ENCODE measurements at regions not wholly inside any gene's neighbourhood (a gene's known extent, or its start where the extent isn't known, plus 50 kb on each side); places are given as distances from the start of the nearest gene placed in this dataset.

DNA sequence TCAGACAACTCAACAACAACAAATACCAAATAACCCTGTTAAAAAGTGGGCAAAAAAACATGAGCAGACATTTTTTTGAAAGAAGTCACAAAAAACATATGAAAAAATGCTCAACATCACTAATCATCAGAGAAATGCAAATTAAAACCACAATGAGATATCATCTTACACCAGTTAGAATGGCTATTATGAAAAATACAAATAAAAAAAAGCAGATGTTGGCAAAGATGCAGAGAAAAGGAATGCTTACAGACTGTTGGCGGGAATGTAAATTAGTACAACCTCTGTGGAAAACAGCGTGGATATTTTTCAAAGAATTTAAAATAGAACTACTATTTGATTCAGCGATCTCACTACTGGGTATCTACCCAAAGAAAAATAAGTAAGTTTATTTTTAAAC lies 114.0 kb downstream of the SLC38A4 start:
- TF ChIP-seq, protein P1, sequence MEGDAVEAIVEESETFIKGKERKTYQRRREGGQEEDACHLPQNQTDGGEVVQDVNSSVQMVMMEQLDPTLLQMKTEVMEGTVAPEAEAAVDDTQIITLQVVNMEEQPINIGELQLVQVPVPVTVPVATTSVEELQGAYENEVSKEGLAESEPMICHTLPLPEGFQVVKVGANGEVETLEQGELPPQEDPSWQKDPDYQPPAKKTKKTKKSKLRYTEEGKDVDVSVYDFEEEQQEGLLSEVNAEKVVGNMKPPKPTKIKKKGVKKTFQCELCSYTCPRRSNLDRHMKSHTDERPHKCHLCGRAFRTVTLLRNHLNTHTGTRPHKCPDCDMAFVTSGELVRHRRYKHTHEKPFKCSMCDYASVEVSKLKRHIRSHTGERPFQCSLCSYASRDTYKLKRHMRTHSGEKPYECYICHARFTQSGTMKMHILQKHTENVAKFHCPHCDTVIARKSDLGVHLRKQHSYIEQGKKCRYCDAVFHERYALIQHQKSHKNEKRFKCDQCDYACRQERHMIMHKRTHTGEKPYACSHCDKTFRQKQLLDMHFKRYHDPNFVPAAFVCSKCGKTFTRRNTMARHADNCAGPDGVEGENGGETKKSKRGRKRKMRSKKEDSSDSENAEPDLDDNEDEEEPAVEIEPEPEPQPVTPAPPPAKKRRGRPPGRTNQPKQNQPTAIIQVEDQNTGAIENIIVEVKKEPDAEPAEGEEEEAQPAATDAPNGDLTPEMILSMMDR (IDR thresholded peaks at IDR 0.05) = no peak
- no peak overlapping the region for H3K4me3 Mint-ChIP-seq (ENCODE audit: unreplicated experiment)
- no peaks in the 10 kb centered on the region for H3K4me1 Mint-ChIP-seq (ENCODE audit: low read depth)
- H3K36me3 Mint-ChIP-seq (ENCODE audit: low read depth) = no peaks in the 10 kb centered on the region
- peaks cover 10% of the 10 kb centered on the region for H3K9me3 Mint-ChIP-seq (ENCODE audit: low read depth)
- no peaks in the 10 kb centered on the region for H3K27me3 Mint-ChIP-seq (ENCODE audit: low read depth)
- H3K27ac Mint-ChIP-seq (ENCODE audit: unreplicated experiment) = no peak overlapping the region
- DNase-seq (ENCODE audit: low spot score) = no peak

DNA sequence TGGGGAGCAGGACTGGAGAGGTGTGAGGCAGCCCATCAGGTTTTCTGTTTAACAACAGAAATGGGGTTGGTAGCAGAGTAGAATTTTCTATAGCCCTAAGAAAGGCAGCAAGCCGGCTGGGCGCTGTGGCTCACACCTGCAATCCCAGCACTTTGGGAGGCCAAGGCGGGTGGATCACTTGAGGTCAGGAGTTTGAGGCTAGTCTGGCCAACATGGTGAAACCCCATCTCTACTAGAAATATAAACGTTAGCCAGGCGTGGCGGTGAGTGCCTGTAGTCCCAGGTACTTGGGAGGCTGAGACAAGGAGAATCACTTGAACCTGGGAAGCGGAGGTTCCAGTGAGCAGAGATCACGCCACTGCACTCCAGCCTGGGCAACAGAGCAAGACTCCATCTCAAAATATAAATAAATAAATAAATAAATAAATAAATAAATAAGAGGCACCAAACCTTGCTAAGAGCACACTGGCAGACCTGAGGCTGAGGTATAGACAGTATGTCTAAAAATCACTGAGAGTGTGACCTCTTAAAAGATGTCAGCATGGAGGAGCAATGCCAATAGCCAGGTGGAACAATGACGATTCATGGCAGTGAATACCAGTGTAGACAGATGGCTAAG lies 115.6 kb downstream of the SLC38A4 start:
- H3K4me1 Mint-ChIP-seq (ENCODE audit: low read depth) = no peaks in the 10 kb centered on the region
- TF ChIP-seq, protein P1 (IDR thresholded peaks at IDR 0.05) = no peak

DNA sequence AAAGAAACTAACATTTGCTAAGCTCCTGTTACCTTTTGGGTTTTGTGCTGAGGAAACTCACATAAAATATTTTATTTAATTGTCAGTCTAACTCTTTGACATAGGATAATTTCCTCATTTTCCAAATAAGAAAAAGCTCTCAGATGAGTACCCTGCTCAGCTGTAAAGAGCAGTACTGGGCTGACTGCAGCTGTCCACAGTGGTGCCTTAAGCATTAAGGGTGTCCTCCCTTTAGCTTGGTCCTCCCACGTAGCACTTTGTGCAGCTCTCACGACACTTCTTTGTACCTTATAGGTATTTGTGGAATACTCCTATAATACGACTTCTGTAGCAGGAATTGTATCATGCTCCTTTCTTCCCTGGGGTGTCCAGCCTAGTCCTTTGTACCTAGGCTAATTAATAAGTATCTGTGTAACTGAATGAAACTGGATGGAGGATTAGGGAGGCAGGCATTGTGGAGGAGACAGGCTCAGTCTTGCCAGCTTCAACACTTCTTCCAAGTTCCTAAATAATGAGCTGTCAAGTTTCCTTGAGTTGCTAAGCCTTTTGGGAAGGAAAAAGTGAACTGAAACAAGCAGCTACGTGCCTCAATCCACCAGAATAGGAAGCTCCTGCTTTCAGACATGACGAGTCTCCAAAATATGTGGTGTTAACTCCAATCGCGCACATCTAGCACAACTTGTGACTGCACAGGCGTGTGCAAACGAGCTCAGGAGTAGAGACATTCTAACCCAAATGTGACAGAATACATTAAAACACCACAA lies 123.0 kb downstream of the SLC38A4 start:
- peak overlapping the region; percentile 76 for H3K27ac Mint-ChIP-seq (ENCODE audit: unreplicated experiment)
- TF ChIP-seq, protein P1 (IDR thresholded peaks at IDR 0.05) = no peak
- peaks cover 12% of the 10 kb centered on the region for H3K9me3 Mint-ChIP-seq (ENCODE audit: low read depth)
- no peaks in the 10 kb centered on the region for H3K27me3 Mint-ChIP-seq (ENCODE audit: low read depth)
- H3K4me1 Mint-ChIP-seq (ENCODE audit: low read depth) = peaks cover 8% of the 10 kb centered on the region
- H3K4me3 Mint-ChIP-seq (ENCODE audit: unreplicated experiment) = no peak overlapping the region
- DNase-seq (ENCODE audit: low spot score) = no peak
- peaks cover 2% of the 10 kb centered on the region for H3K36me3 Mint-ChIP-seq (ENCODE audit: low read depth)

More for the DNA sequence above, 115.6 kb downstream of the SLC38A4 start:
- H3K9me3 Mint-ChIP-seq (ENCODE audit: low read depth) = peaks cover 10% of the 10 kb centered on the region
- no peak for DNase-seq (ENCODE audit: low spot score)
- no peaks in the 10 kb centered on the region for H3K36me3 Mint-ChIP-seq (ENCODE audit: low read depth)
- H3K27ac Mint-ChIP-seq (ENCODE audit: unreplicated experiment) = no peak overlapping the region
- no peak overlapping the region for H3K4me3 Mint-ChIP-seq (ENCODE audit: unreplicated experiment)
- H3K27me3 Mint-ChIP-seq (ENCODE audit: low read depth) = no peaks in the 10 kb centered on the region

DNA sequence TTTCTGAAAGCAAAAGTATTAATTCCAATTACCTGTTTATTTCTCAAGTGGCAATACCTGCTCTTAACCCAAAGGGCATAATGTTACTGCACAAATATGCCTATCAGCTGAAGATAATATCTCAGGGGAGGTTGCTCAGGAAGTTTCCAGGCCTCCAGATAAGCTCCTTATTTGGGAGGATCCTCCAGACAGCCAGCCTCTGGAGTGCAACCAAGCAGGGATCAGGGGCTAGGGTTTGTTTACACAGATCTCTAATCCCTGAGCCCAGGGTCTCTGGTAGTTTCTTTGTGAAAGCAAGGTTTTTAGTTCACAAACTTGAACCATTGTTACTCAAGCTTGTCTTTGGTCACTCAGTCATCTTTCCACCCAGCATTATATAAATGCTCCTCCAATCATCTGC lies 124.4 kb downstream of the SLC38A4 start:
- no peak for DNase-seq (ENCODE audit: low spot score)
- no peak overlapping the region for H3K27ac Mint-ChIP-seq (ENCODE audit: unreplicated experiment)
- TF ChIP-seq, protein P1 (IDR thresholded peaks at IDR 0.05) = no peak
- H3K27me3 Mint-ChIP-seq (ENCODE audit: low read depth) = no peaks in the 10 kb centered on the region
- peaks cover 15% of the 10 kb centered on the region for H3K9me3 Mint-ChIP-seq (ENCODE audit: low read depth)
- H3K4me3 Mint-ChIP-seq (ENCODE audit: unreplicated experiment) = no peak overlapping the region
- H3K4me1 Mint-ChIP-seq (ENCODE audit: low read depth) = peaks cover 8% of the 10 kb centered on the region
- H3K36me3 Mint-ChIP-seq (ENCODE audit: low read depth) = peaks cover 2% of the 10 kb centered on the region

DNA sequence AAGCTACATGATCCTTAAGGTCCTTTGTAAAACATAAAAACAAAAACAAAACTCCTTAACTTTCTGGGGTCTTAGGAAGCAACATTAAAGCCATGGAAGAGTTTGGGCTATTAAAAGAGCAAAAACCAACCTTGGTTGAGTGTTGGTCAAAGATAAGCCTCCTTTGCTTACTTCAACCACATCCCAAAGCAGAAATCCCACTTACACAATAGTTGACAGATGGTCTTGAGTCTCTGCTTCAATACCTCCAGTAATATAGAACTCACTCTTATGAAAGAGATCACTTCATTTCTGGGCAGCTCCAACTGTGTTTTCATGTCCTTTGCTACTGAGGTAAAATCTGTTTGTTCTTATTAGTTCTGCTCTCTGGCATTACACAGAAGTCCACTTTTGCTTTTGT lies 125.8 kb downstream of the SLC38A4 start:
- H3K27ac Mint-ChIP-seq (ENCODE audit: unreplicated experiment) = no peak overlapping the region
- peaks cover 15% of the 10 kb centered on the region for H3K9me3 Mint-ChIP-seq (ENCODE audit: low read depth)
- no peaks in the 10 kb centered on the region for H3K27me3 Mint-ChIP-seq (ENCODE audit: low read depth)
- DNase-seq (ENCODE audit: low spot score) = no peak
- H3K4me1 Mint-ChIP-seq (ENCODE audit: low read depth) = peaks cover 8% of the 10 kb centered on the region
- no peak overlapping the region for H3K4me3 Mint-ChIP-seq (ENCODE audit: unreplicated experiment)
- TF ChIP-seq, protein P1 (IDR thresholded peaks at IDR 0.05) = no peak
- peaks cover 2% of the 10 kb centered on the region for H3K36me3 Mint-ChIP-seq (ENCODE audit: low read depth)

All from chondrocyte (in vitro differentiated cells).